OCI-LY3 (cell line): ENCODE measurements at regions not wholly inside any gene's neighbourhood (a gene's known extent, or its start where the extent isn't known, plus 50 kb on each side); places are given as distances from the start of the nearest gene placed in this dataset.

Source experiments
- H2AFZ ChIP-seq: fragments of 200-600, 300-600 bp; shearing (Covaris generic); 2 replicates; pipeline ENCODE4 v1.6.0; 2014; ENCODE audit warnings: antibody characterized with exemption, low read depth, low read length
- H3K27ac ChIP-seq: fragments of 200-600, 300-600 bp; sonication (generic); 2 replicates; pipeline ENCODE4 v1.5.1; 2014; ENCODE audit warnings: mild to moderate bottlenecking, low read length, moderate library complexity, mixed read lengths
- H3K27me3 ChIP-seq: fragments of 200-600, 300-600 bp; sonication (generic); 2 replicates; pipeline ENCODE4 v1.6.1; 2014; ENCODE audit warnings: low read depth, low read length, mixed read lengths
- H3K36me3 ChIP-seq: fragments of 200-600, 300-600 bp; sonication (generic); replicated peaks from 2 replicates; pipeline ENCODE3; 2014; ENCODE audit warnings: low read depth, low read length, mixed read lengths
- H3K4me1 ChIP-seq: fragments of 300-600, 200-600 bp; sonication (generic); 2 replicates; pipeline ENCODE4 v1.6.1; 2014; ENCODE audit warnings: low read length, mixed read lengths
- H3K4me2 ChIP-seq: fragments of 200-600, 300-600 bp; sonication (generic); 2 replicates; pipeline ENCODE4 v1.6.1; 2014; ENCODE audit warnings: low read length, mixed read lengths
- H3K4me3 ChIP-seq: fragments of 300-600, 200-600 bp; sonication (generic); 2 replicates; pipeline ENCODE4 v1.5.1; 2014; ENCODE audit warnings: antibody characterized with exemption, mild to moderate bottlenecking, low read length, moderate library complexity
- H3K79me2 ChIP-seq: fragments of 300-600, 200-600 bp; shearing (Covaris generic); 2 replicates; pipeline ENCODE4 v1.6.1; 2014; ENCODE audit warnings: mild to moderate bottlenecking, low read length, mixed read lengths
- H3K9ac ChIP-seq: fragments of 300-600, 200-600 bp; shearing (Covaris generic); 2 replicates; pipeline ENCODE4 v1.6.0; 2014; ENCODE audit warnings: mild to moderate bottlenecking, low read length, moderate library complexity
- H3K9me3 ChIP-seq: fragments of 200-600, 300-600 bp; shearing (Covaris generic); 2 replicates; pipeline ENCODE4 v1.6.1; 2014; ENCODE audit warnings: low read length, mixed read lengths; ENCODE audit not compliant: insufficient read depth
- H4K20me1 ChIP-seq: fragments of 200-600, 300-600 bp; sonication (generic); 2 replicates; pipeline ENCODE4 v1.6.1; 2016; ENCODE audit warnings: low read length, mixed read lengths; ENCODE audit not compliant: insufficient read depth
- EZH2phosphoT487 ChIP-seq: fragments of 200-600 bp; shearing (Covaris generic); IDR thresholded peaks from 2 replicates; pipeline ENCODE4 v1.6.1; 2018; ENCODE audit warnings: antibody characterized with exemption, mixed run types, low read depth
- TF ChIP-seq, protein P1 (sequence below): fragments of 200-600, 300-600 bp; sonication (generic); IDR thresholded peaks from 2 replicates; pipeline ENCODE4 v1.5.1; 2014; ENCODE audit warnings: antibody characterized with exemption, low read length, low read depth

- TF ChIP-seq, protein P1, sequence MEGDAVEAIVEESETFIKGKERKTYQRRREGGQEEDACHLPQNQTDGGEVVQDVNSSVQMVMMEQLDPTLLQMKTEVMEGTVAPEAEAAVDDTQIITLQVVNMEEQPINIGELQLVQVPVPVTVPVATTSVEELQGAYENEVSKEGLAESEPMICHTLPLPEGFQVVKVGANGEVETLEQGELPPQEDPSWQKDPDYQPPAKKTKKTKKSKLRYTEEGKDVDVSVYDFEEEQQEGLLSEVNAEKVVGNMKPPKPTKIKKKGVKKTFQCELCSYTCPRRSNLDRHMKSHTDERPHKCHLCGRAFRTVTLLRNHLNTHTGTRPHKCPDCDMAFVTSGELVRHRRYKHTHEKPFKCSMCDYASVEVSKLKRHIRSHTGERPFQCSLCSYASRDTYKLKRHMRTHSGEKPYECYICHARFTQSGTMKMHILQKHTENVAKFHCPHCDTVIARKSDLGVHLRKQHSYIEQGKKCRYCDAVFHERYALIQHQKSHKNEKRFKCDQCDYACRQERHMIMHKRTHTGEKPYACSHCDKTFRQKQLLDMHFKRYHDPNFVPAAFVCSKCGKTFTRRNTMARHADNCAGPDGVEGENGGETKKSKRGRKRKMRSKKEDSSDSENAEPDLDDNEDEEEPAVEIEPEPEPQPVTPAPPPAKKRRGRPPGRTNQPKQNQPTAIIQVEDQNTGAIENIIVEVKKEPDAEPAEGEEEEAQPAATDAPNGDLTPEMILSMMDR, result no peak
- no peak for TF ChIP-seq EZH2phosphoT487
- 0 out of 2 replicates have a peak, but pooled peaks cover 10% of the 10 kb centered on the region for H3K9me3 ChIP-seq
- no peaks in the 10 kb centered on the region for H4K20me1 ChIP-seq
- no peaks in the 10 kb centered on the region for H3K4me1 ChIP-seq
- no peak overlapping the region for H3K27ac ChIP-seq
- no peak overlapping the region for H3K4me2 ChIP-seq
- no peak overlapping the region for H3K4me3 ChIP-seq
- H2AFZ ChIP-seq, result no peak overlapping the region
- H3K36me3 ChIP-seq, result no peaks in the 10 kb centered on the region
- no peaks in the 10 kb centered on the region for H3K79me2 ChIP-seq
- H3K27me3 ChIP-seq, result peaks cover 3% of the 10 kb centered on the region; the same call in 1 of the 2 replicates
- no peak overlapping the region for H3K9ac ChIP-seq
Measured at GRCh38 chr20:60905919-60906318, 346.1 kb upstream of the CDH4 start.

DNA sequence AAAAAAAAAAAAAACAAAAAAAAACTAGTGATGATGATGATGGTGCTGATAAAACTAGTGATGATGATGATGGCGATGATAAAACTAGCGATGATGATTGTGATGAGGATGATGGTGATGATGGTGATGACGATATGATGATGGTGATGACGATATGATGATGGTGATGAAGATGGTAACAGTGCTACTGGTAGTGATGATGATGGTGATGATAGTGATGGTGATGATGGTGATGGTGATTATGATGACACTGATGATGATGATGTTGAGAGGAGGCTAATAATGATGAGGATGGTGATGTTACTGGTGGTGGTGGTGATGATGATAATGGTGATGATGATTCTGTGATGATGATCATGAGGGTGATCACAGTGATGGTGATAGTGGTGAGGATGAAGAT lies 345.5 kb upstream of the CDH4 start:
- Histone ChIP-seq H3K36me3 (no peaks in the 10 kb centered on the region), H3K27ac (no peak overlapping the region), H3K4me1 (no peaks in the 10 kb centered on the region), H4K20me1 (no peaks in the 10 kb centered on the region), H3K9me3 (0 out of 2 replicates have a peak, but pooled peaks cover 8% of the 10 kb centered on the region), H3K27me3 (peaks cover 3% of the 10 kb centered on the region; the same call in 1 of the 2 replicates), H3K9ac (no peak overlapping the region), H3K79me2 (no peaks in the 10 kb centered on the region), H3K4me2 (no peak overlapping the region), H3K4me3 (no peak overlapping the region), H2AFZ (no peak overlapping the region)
- TF ChIP-seq EZH2phosphoT487, result no peak
- TF ChIP-seq, protein P1, result no peak

DNA sequence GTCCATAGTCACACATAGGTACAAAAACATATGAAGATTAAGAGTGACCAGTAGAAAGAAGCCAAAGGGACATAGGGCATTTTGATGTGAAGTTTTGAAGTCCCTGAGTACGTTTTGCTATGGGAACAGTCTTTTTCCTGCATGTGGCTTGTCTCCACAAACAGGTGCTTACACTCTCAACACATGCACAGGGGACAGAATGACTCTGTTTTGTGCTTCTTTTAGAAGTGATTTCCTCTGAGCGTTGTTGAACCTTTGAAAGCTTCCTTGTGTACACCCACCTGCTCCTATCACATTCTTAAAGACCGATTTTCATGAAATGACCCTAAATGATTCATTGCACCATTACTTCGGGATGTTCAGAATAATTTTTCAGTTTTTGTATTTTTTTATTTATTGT lies 338.8 kb upstream of the CDH4 start:
- Histone ChIP-seq H4K20me1 (no peaks in the 10 kb centered on the region), H3K79me2 (no peaks in the 10 kb centered on the region), H3K4me3 (no peak overlapping the region), H3K9me3 (no peaks in the 10 kb centered on the region), H3K9ac (no peak overlapping the region), H3K4me1 (no peaks in the 10 kb centered on the region), H3K27me3 (0 out of 2 replicates have a peak, but pooled peaks cover 3% of the 10 kb centered on the region), H3K4me2 (no peak overlapping the region), H2AFZ (no peak overlapping the region), H3K36me3 (no peaks in the 10 kb centered on the region), H3K27ac (no peak overlapping the region)
- TF ChIP-seq, protein P1, result no peak
- no peak for TF ChIP-seq EZH2phosphoT487

- peaks cover 25% of the 10 kb centered on the region for H3K4me1 ChIP-seq
- TF ChIP-seq, protein P1, result no peak
- no peak for TF ChIP-seq EZH2phosphoT487
- H3K4me3 ChIP-seq, result no peak overlapping the region
Measured at GRCh38 chr20:60921022-60921622, 330.9 kb upstream of the CDH4 start.

More at GRCh38 chr20:60921022-60921622, 330.9 kb upstream of the CDH4 start:
- Histone ChIP-seq H2AFZ (no peak overlapping the region), H3K4me2 (no peak overlapping the region), H3K27ac (no peak overlapping the region), H3K9me3 (no peaks in the 10 kb centered on the region), H4K20me1 (no peaks in the 10 kb centered on the region), H3K27me3 (peaks cover 16% of the 10 kb centered on the region; the same call in 1 of the 2 replicates), H3K9ac (no peak overlapping the region), H3K36me3 (no peaks in the 10 kb centered on the region), H3K79me2 (no peaks in the 10 kb centered on the region)
